Left cardiac atrium (tissue), 4 donors: ENCODE measurements at regions not wholly inside any gene's neighbourhood (a gene's known extent, or its start where the extent isn't known, plus 50 kb on each side); places are given as distances from the start of the nearest gene placed in this dataset.
"Not testable (repeated sequence)": the region's sequence is repeated elsewhere in the genome, so short reads cannot be mapped to it uniquely, and the experiment has no call there.

Experiments used
- ATAC-seq, 2 donors: fragments of 200-7000 bp; cut with Tn5 transposase; one replicate each; pipeline ENCODE4 v1.9.1; 2020; ENCODE audit warnings: mild to moderate bottlenecking in 2 of 2, moderate library complexity in 2 of 2
- DNase-seq: peaks from one replicate; pipeline ENCODE4 v3.0.0-alpha.2; 2020
- intact Hi-C, 2 donors: fragments of 100-400 bp; cut with DNase I; formaldehyde crosslinking; loops; one replicate each; pipeline versions ENCODE4 v1.14.1 to v1.15.1; 2022 to 2023
- donor health status: DM: no; HTN: yes; CAD: no.
- donor health status: DM: no; HTN: yes; CAD: no; lungs with severe emphysema.
- donor health status: DM: yes; HTN: yes; CAD: no.
- donor health status: Dilated cardiomyopathy.

GRCh38 chr18:71336576-71337210, 1047.8 kb downstream of the SOCS6 start:
- no peak for ATAC-seq
- DNase-seq: no peak
- intact Hi-C loops: no loop called here

GRCh38 chr18:71329563-71329962, 1040.7 kb downstream of the SOCS6 start:
- intact Hi-C loops: no loop called here
- DNase-seq (no peak), ATAC-seq (no peak)

- intact Hi-C loops: no loop called here
- ATAC-seq (no peak), DNase-seq (no peak)
Measured at GRCh38 chr18:71329114-71329513, 1040.3 kb downstream of the SOCS6 start.

- DNase-seq (no peak), ATAC-seq (no peak)
- intact Hi-C loops: no loop called here
Measured at GRCh38 chr18:71327850-71328249, 1039.0 kb downstream of the SOCS6 start.

GRCh38 chr18:71327441-71327840, 1038.6 kb downstream of the SOCS6 start:
- ATAC-seq (peak in 1 of 2 donors; percentile 60), DNase-seq (no peak)
- intact Hi-C loops: no loop called here

- no peak for DNase-seq
- intact Hi-C loops: no loop called here
- no peak for ATAC-seq
Measured at GRCh38 chr18:71326826-71327225, 1038.0 kb downstream of the SOCS6 start.

GRCh38 chr18:71324356-71324755, 1035.5 kb downstream of the SOCS6 start:
- DNase-seq: no peak
- ATAC-seq: no peak
- intact Hi-C loops: no loop called here

GRCh38 chr18:71322201-71322600, 1033.4 kb downstream of the SOCS6 start:
- DNase-seq (no peak), ATAC-seq (no peak)
- intact Hi-C loops: no loop called here

GRCh38 chr18:71321319-71321718, 1032.5 kb downstream of the SOCS6 start:
- ATAC-seq: no peak
- intact Hi-C loops: no loop called here
- DNase-seq: no peak

GRCh38 chr18:71304856-71305255, 1016.0 kb downstream of the SOCS6 start:
- no peak for DNase-seq
- ATAC-seq: no peak
- intact Hi-C loops: no loop called here

- ATAC-seq, intact Hi-C loops, DNase-seq: not testable (repeated sequence)
Measured at GRCh38 chr18:71303743-71304142, 1014.9 kb downstream of the SOCS6 start.

- intact Hi-C loops: no loop called here
- DNase-seq: no peak
- ATAC-seq: no peak
Measured at GRCh38 chr18:71301596-71301995, 1012.8 kb downstream of the SOCS6 start.

GRCh38 chr18:71294201-71294600, 1005.4 kb downstream of the SOCS6 start:
- intact Hi-C loops, DNase-seq: not testable (repeated sequence)

GRCh38 chr18:71293322-71293721, 1004.5 kb downstream of the SOCS6 start:
- no peak for DNase-seq
- intact Hi-C loops: no loop called here
- no peak for ATAC-seq

More at GRCh38 chr18:71294201-71294600, 1005.4 kb downstream of the SOCS6 start:
- ATAC-seq: not testable (repeated sequence)

- DNase-seq (no peak), ATAC-seq (no peak)
- intact Hi-C loops: no loop called here
Measured at GRCh38 chr18:71287268-71287667, 998.4 kb downstream of the SOCS6 start.

GRCh38 chr18:71252351-71252865, 963.6 kb downstream of the SOCS6 start:
- DNase-seq: no peak
- intact Hi-C loops: no loop called here

GRCh38 chr18:71250191-71250590, 961.3 kb downstream of the SOCS6 start:
- no peak for ATAC-seq
- intact Hi-C loops: no loop called here
- no peak for DNase-seq

More at GRCh38 chr18:71252351-71252865, 963.6 kb downstream of the SOCS6 start:
- no peak for ATAC-seq

- ATAC-seq (no peak), DNase-seq (no peak)
- intact Hi-C loops: no loop called here
Measured at GRCh38 chr18:71249791-71250190, 960.9 kb downstream of the SOCS6 start.

- ATAC-seq (no peak), DNase-seq (no peak)
- intact Hi-C loops: no loop called here
Measured at GRCh38 chr18:71242981-71243380, 954.1 kb downstream of the SOCS6 start.

- ATAC-seq: no peak
- DNase-seq: no peak
- intact Hi-C loops: no loop called here
Measured at GRCh38 chr18:71238974-71239624, 950.3 kb downstream of the SOCS6 start.

GRCh38 chr18:71237641-71238040, 948.8 kb downstream of the SOCS6 start:
- no peak for DNase-seq
- intact Hi-C loops: no loop called here
- no peak for ATAC-seq
